ENCODE measurements at regions not wholly inside any gene's neighbourhood (a gene's known extent, or its start where the extent isn't known, plus 50 kb on each side); places are given as distances from the start of the nearest gene placed in this dataset.

DNA sequence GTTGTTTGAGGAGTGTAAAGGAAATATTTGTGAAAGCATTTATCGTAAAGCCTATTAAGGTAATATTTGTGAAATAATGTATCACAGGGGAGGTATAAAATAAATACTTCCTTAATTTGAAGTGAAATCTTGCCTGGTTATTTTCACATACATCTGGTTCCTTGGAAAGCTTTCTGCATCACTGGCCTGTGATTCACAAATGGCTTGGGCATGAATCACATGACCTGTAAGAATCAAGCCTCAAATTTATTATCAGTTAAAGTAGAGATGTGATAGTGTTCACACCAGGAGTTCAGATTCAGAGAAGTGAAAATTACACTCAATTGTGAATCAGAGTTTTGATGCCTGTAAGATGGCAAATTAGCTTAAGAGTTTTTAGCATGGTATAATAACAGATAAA, 1911.4 kb downstream of the STIM2 start:
- no peak overlapping the region for H3K4me3 ChIP-seq (replicated peaks in 1 of 2; ENCODE audit: low read depth in 2 of 2, low read length in 2 of 2)
- peak; percentile 37 to 73 for DNase-seq (ENCODE audit: low read depth in 2 of 2)
- TF ChIP-seq, protein P1, sequence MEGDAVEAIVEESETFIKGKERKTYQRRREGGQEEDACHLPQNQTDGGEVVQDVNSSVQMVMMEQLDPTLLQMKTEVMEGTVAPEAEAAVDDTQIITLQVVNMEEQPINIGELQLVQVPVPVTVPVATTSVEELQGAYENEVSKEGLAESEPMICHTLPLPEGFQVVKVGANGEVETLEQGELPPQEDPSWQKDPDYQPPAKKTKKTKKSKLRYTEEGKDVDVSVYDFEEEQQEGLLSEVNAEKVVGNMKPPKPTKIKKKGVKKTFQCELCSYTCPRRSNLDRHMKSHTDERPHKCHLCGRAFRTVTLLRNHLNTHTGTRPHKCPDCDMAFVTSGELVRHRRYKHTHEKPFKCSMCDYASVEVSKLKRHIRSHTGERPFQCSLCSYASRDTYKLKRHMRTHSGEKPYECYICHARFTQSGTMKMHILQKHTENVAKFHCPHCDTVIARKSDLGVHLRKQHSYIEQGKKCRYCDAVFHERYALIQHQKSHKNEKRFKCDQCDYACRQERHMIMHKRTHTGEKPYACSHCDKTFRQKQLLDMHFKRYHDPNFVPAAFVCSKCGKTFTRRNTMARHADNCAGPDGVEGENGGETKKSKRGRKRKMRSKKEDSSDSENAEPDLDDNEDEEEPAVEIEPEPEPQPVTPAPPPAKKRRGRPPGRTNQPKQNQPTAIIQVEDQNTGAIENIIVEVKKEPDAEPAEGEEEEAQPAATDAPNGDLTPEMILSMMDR (IDR thresholded peaks at IDR 0.05; ENCODE audit: low read depth, low read length) = no peak

DNA sequence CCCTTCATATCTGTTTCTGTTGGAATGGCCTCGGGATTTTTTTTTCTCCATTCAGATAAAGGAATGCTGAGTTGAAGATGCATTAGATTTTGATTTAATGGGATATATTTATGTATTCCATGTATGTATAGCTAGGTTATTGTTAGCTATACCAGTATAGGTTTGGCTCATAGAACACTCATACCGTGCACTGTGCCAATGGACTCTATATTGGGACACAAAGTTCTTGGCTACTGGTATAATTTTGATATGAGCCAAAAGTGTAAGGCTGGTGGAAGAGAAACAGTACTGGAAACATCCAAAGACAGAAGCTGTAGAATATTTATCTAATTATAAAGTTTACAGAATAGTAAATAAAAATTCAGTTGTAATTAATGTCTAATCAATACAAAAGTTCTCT, 1912.1 kb downstream of the STIM2 start:
- TF ChIP-seq, protein P1 (IDR thresholded peaks at IDR 0.05; ENCODE audit: low read depth, low read length) = no peak
- no peak for DNase-seq (ENCODE audit: low read depth in 2 of 2)
- H3K4me3 ChIP-seq (replicated peaks in 1 of 2; ENCODE audit: low read depth in 2 of 2, low read length in 2 of 2) = no peak overlapping the region

DNA sequence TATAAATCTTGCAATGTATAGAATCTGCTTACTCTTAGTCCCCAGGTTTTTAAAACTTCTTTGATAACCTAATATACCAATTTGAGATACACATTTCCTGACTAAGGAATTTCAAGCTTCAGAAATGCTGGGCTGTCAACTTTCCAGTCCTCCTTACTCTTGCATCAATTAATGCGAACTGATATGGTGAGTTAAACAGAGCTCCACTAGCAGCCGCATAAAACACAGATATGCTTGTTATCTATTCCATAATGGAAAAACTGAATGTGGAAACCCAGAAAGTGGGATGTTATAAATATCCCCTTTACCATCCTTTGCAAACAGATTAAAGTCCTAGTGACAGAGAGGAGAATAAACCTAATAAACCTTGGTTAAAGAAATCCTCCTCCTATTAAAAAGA, 1913.7 kb downstream of the STIM2 start:
- peak in 1 of 2 donors; percentile 8 for DNase-seq (ENCODE audit: low read depth in 2 of 2)
- H3K4me3 ChIP-seq (replicated peaks in 1 of 2; ENCODE audit: low read depth in 2 of 2, low read length in 2 of 2) = no peak overlapping the region

DNA sequence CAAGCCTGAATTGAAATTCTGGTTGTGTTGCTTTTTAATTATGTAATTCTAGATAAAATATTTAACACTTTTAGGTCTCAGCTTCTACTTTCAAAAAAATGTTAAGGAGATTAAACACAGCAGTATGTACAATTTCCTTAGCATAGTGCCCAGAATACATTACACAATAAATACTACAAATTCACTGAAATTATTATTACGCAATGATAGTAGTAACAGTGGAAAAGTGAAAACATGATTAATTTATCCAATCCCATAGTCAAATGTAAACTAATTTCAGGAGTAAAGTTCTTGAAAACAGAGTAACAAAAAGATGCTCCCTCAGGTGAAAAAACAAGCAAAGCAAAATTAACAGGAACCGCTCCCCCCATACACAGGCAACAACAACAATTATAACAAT, 1915.4 kb downstream of the STIM2 start:
- TF ChIP-seq, protein P1 (IDR thresholded peaks at IDR 0.05; ENCODE audit: low read depth, low read length) = no peak
- DNase-seq (ENCODE audit: low read depth in 2 of 2) = peak in 1 of 2 donors; percentile 5
- no peak overlapping the region for H3K4me3 ChIP-seq (replicated peaks in 1 of 2; ENCODE audit: low read depth in 2 of 2, low read length in 2 of 2)

More for the DNA sequence above, 1913.7 kb downstream of the STIM2 start:
- TF ChIP-seq, protein P1 (IDR thresholded peaks at IDR 0.05; ENCODE audit: low read depth, low read length) = no peak

DNA sequence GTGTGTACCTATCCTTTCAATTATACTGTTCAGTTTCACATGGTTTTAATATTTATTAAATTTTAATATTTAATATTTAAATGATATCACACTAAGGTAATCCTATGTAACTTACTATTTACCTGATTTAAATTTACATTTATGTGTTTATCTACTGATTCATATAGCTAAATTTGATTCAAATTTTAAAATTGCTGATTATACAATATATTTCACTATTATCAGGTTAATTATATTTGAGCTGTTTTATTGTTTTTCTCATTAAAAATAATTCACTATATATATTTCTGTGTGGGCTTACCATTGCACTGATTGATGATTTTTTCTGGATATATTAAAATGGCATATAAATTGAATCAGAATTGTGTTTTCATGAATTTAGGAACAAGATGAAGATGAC, 1923.5 kb downstream of the STIM2 start:
- TF ChIP-seq, protein P1 (IDR thresholded peaks at IDR 0.05; ENCODE audit: low read depth, low read length) = no peak
- no peak for DNase-seq (ENCODE audit: low read depth in 2 of 2)
- no peak overlapping the region for H3K4me3 ChIP-seq (replicated peaks in 1 of 2; ENCODE audit: low read depth in 2 of 2, low read length in 2 of 2)

DNA sequence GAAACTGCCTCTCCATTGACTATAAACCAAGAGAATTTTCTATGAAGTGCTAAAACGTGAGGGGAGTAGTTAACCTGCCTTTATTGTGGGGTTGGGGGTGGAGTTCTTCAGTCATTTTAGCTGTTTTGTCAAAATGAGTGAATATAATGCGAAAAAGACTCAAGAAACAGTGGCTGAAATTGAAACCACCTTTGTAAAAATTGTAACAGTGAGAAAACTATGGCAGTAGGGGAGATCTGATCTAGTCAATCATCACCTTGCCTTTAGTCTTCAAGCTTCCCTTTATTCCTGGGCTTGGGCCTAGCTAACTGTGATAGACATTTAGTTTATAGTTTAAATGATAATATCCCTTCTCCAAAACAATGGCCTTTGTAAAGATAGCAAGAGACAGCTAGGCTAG, 1927.3 kb downstream of the STIM2 start:
- H3K4me3 ChIP-seq (replicated peaks in 1 of 2; ENCODE audit: low read depth in 2 of 2, low read length in 2 of 2) = no peak overlapping the region
- DNase-seq (ENCODE audit: low read depth in 2 of 2) = no peak
- TF ChIP-seq, protein P1 (IDR thresholded peaks at IDR 0.05; ENCODE audit: low read depth, low read length) = no peak

DNA sequence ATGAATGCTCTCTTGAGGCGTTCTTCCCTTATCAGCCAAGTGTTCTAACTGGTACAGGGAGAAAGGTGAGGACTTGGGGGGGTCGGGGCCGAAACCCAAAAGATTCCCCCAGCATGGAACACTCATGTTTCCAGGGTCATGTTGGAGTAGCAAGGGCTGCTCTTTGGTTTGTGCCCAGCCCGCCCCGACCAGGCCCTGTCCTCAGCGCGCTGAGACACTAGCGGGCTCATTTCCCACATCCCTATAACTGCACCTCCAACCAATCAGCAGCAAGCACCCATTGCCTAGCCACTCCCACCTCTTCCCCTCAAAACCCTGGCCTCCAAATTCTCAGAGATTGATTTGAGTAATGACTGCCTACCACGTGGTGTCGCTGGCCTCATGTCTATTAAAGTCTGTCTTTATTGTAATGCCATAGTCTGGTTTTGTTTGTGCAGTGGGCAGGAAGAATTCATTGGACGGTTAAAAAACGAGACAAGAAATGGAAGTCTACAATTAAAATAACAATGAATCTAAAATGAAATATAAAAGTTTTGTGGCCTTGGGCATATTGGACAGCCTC, 1928.4 kb downstream of the STIM2 start:
- H3K4me3 ChIP-seq (replicated peaks in 1 of 2; ENCODE audit: low read depth in 2 of 2, low read length in 2 of 2) = no peak overlapping the region
- no peak for DNase-seq (ENCODE audit: low read depth in 2 of 2)
- TF ChIP-seq, protein P1 (IDR thresholded peaks at IDR 0.05; ENCODE audit: low read depth, low read length) = no peak

Measured in cardiac fibroblast (primary cell).